Adrenal gland (tissue), 5 donors: ENCODE measurements at regions not wholly inside any gene's neighbourhood (a gene's known extent, or its start where the extent isn't known, plus 50 kb on each side); places are given as distances from the start of the nearest gene placed in this dataset.

ENCODE experiments used
- POLR2A ChIP-seq, 2 donors: fragments of 450-650 bp; IDR thresholded peaks; one replicate each; pipeline ENCODE4 v1.6.1; 2017; ENCODE audit warnings: antibody characterized with exemption in 2 of 2, mild to moderate bottlenecking in 2 of 2, moderate library complexity in 1 of 2
- TF ChIP-seq, protein P1 (sequence below), 6 experiments: fragments of 450-650 bp in 4 of 6; fragments of 200-600 bp in 2 of 6; sonication (generic) in 1 of 6; IDR thresholded peaks; 1 replicate in 5 of 6; 2 replicates in 1 of 6; pipeline versions ENCODE4 v1.5.1 to v1.8.0; 2016 to 2021; ENCODE audit warnings: antibody characterized with exemption in 6 of 6, mild to moderate bottlenecking in 2 of 6, moderate library complexity in 1 of 6
- donor health status: DM: no; HTN: no; CAD: no.

DNA sequence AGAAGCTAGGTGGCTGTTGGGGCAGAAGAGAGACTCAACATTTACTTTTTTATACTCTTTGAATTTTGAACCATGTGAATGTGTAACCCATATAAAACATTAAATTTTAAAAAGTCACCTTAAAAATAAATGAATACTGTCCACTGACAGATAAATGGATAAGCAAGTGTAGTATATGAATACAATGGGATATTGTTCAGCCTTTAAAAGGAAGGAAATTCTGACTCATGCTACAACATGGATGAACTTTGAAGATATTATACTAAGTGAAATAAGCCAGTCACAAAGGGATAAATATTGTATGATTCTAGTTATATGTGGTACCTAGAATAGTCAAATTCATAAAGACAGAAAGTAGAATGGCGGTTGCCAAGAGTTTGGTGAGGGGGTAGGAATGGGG lies 113.9 kb downstream of the TMEM174 start:
- TF ChIP-seq, protein P1, sequence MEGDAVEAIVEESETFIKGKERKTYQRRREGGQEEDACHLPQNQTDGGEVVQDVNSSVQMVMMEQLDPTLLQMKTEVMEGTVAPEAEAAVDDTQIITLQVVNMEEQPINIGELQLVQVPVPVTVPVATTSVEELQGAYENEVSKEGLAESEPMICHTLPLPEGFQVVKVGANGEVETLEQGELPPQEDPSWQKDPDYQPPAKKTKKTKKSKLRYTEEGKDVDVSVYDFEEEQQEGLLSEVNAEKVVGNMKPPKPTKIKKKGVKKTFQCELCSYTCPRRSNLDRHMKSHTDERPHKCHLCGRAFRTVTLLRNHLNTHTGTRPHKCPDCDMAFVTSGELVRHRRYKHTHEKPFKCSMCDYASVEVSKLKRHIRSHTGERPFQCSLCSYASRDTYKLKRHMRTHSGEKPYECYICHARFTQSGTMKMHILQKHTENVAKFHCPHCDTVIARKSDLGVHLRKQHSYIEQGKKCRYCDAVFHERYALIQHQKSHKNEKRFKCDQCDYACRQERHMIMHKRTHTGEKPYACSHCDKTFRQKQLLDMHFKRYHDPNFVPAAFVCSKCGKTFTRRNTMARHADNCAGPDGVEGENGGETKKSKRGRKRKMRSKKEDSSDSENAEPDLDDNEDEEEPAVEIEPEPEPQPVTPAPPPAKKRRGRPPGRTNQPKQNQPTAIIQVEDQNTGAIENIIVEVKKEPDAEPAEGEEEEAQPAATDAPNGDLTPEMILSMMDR (IDR thresholded peaks at IDR 0.05) = no peak
- TF ChIP-seq POLR2A (IDR thresholded peaks at IDR 0.05) = no peak
